ENCODE measurements at regions not wholly inside any gene's neighbourhood (a gene's known extent, or its start where the extent isn't known, plus 50 kb on each side); places are given as distances from the start of the nearest gene placed in this dataset.

- intact Hi-C loops (cut with micrococcal nuclease; ENCODE audit: unreplicated experiment), result no loop called here
- Histone ChIP-seq H2AFZ (ENCODE audit: low read length) (no peak overlapping the region), H4K20me1 (ENCODE audit: insufficient read depth, low read length) (no peaks in the 10 kb centered on the region; the same call in 1 of the 2 replicates), H3K4me3 (ENCODE audit: low read depth, low read length, poor library complexity, severe bottlenecking) (no peak overlapping the region), H3K4me1 (ENCODE audit: insufficient read depth, low read length, poor library complexity, severe bottlenecking) (no peaks in the 10 kb centered on the region), H3K4me2 (ENCODE audit: low read length) (no peak overlapping the region), H3K9me2 (ENCODE audit: insufficient read depth, low read length) (no peaks in the 10 kb centered on the region), H3K27ac (ENCODE audit: low read depth, low read length, poor library complexity, severe bottlenecking) (no peak overlapping the region), H3K79me2 (ENCODE audit: insufficient read depth, low read depth, low read length) (no peaks in the 10 kb centered on the region), H3K36me3 (ENCODE audit: insufficient read depth, low read length) (no peaks in the 10 kb centered on the region), H3K9me3 (ENCODE audit: low read length) (no peaks in the 10 kb centered on the region)
- DNase-seq (ENCODE audit: low spot score), result no peak
- TF ChIP-seq CTCF (conservative IDR thresholded peaks at IDR 0.05; ENCODE audit: low read length), result no peak
- TF ChIP-seq EZH2phosphoT487 (IDR thresholded peaks at IDR 0.05; ENCODE audit: borderline replicate concordance, low read depth, low read length), result no peak
- BruUV-seq (replicated peaks), result no TSS peak
- ChIA-PET POLR2A (no interaction called here), CTCF (ENCODE audit: unreplicated experiment) (no interaction called here)
Observed at GRCh38 chr9:13576101-13576500, 296.6 kb upstream of the MPDZ start.

- Histone ChIP-seq H3K79me2 (ENCODE audit: insufficient read depth, low read depth, low read length) (no peaks in the 10 kb centered on the region), H4K20me1 (ENCODE audit: insufficient read depth, low read length) (no peaks in the 10 kb centered on the region; the same call in 1 of the 2 replicates), H3K27ac (ENCODE audit: low read depth, low read length, poor library complexity, severe bottlenecking) (no peak overlapping the region), H3K4me3 (ENCODE audit: low read depth, low read length, poor library complexity, severe bottlenecking) (no peak overlapping the region), H3K4me1 (ENCODE audit: insufficient read depth, low read length, poor library complexity, severe bottlenecking) (no peaks in the 10 kb centered on the region), H3K9me3 (ENCODE audit: low read length) (no peaks in the 10 kb centered on the region), H3K9me2 (ENCODE audit: insufficient read depth, low read length) (no peaks in the 10 kb centered on the region), H3K36me3 (ENCODE audit: insufficient read depth, low read length) (no peaks in the 10 kb centered on the region), H2AFZ (ENCODE audit: low read length) (no peak overlapping the region), H3K4me2 (ENCODE audit: low read length) (no peak overlapping the region)
- no peak for TF ChIP-seq CTCF (conservative IDR thresholded peaks at IDR 0.05; ENCODE audit: low read length)
- TF ChIP-seq EZH2phosphoT487 (IDR thresholded peaks at IDR 0.05; ENCODE audit: borderline replicate concordance, low read depth, low read length), result no peak
- ChIA-PET POLR2A (no interaction called here), CTCF (ENCODE audit: unreplicated experiment) (no interaction called here)
- no TSS peak for BruUV-seq (replicated peaks)
- intact Hi-C loops (cut with micrococcal nuclease; ENCODE audit: unreplicated experiment), result no loop called here
- no peak for DNase-seq (ENCODE audit: low spot score)
Observed at GRCh38 chr9:13575558-13575957, 296.1 kb upstream of the MPDZ start.

- no peak for DNase-seq (ENCODE audit: low spot score)
- Histone ChIP-seq H3K4me1 (ENCODE audit: insufficient read depth, low read length, poor library complexity, severe bottlenecking) (no peaks in the 10 kb centered on the region), H3K79me2 (ENCODE audit: insufficient read depth, low read depth, low read length) (no peaks in the 10 kb centered on the region), H3K9me2 (ENCODE audit: insufficient read depth, low read length) (no peaks in the 10 kb centered on the region), H3K4me3 (ENCODE audit: low read depth, low read length, poor library complexity, severe bottlenecking) (no peak overlapping the region), H4K20me1 (ENCODE audit: insufficient read depth, low read length) (no peaks in the 10 kb centered on the region), H3K36me3 (ENCODE audit: insufficient read depth, low read length) (no peaks in the 10 kb centered on the region), H2AFZ (ENCODE audit: low read length) (no peak overlapping the region), H3K27ac (ENCODE audit: low read depth, low read length, poor library complexity, severe bottlenecking) (no peak overlapping the region), H3K4me2 (ENCODE audit: low read length) (no peak overlapping the region), H3K9me3 (ENCODE audit: low read length) (no peaks in the 10 kb centered on the region)
- POLR2A ChIA-PET, result no interaction called here
- no TSS peak for BruUV-seq (replicated peaks)
- TF ChIP-seq CTCF (conservative IDR thresholded peaks at IDR 0.05; ENCODE audit: low read length) (no peak), EZH2phosphoT487 (IDR thresholded peaks at IDR 0.05; ENCODE audit: borderline replicate concordance, low read depth, low read length) (no peak)
- CTCF ChIA-PET (ENCODE audit: unreplicated experiment), result no interaction called here
- intact Hi-C loops (cut with micrococcal nuclease; ENCODE audit: unreplicated experiment), result no loop called here
Observed at GRCh38 chr9:13570068-13570974, 290.8 kb upstream of the MPDZ start.

Measured in OCI-LY7 (cell line).